H1 (cell line): ENCODE measurements at regions not wholly inside any gene's neighbourhood (a gene's known extent, or its start where the extent isn't known, plus 50 kb on each side); places are given as distances from the start of the nearest gene placed in this dataset.

Source experiments
- CTCF ChIA-PET: fragments of 300-600 bp; sonication (Branson Sonifier 250); formaldehyde crosslinking; loops from one replicate; lab custom pipeline; 2021; ENCODE audit not compliant: partially characterized antibody; lab: Charles Lee
- POLR2A ChIA-PET: fragments of 300-600 bp; sonication (Branson Sonifier 250); formaldehyde crosslinking; loops from one replicate; lab custom pipeline; 2021; ENCODE audit warnings: inconsistent platforms; ENCODE audit not compliant: partially characterized antibody; lab: Charles Lee
- DNase-seq, 2 experiments: peaks; one replicate each; pipeline versions ENCODE4 v3.0.0 to v3.0.0-alpha.2; 2010 to 2022; ENCODE audit warnings: low spot score in 2 of 2, low read depth in 1 of 2, mixed read lengths in 1 of 2
- FAIRE-seq: peaks from 2 replicates; lab custom pipeline; 2011; peaks lifted over from hg19 to GRCh38; lab: Jason Lieb, UNC
- H2AFZ ChIP-seq: 2 replicates; pipeline ENCODE4 v1.8.1; 2012; ENCODE audit warnings: low read length, inconsistent platforms
- H2AK5ac ChIP-seq: 2 replicates; pipeline ENCODE4 v1.6.1; 2013; ENCODE audit warnings: low read depth, low read length
- H2BK120ac ChIP-seq: replicated peaks from 2 replicates; pipeline ENCODE3; 2013; ENCODE audit warnings: low read depth, low read length, inconsistent platforms
- H2BK12ac ChIP-seq: 2 replicates; pipeline ENCODE4 v1.6.1; 2013; ENCODE audit warnings: low read depth, low read length
- H2BK15ac ChIP-seq: 2 replicates; pipeline ENCODE4 v1.6.1; 2013; ENCODE audit warnings: low read length
- H2BK20ac ChIP-seq: 2 replicates; pipeline ENCODE4 v1.6.1; 2013; ENCODE audit warnings: low read length
- H2BK5ac ChIP-seq: 2 replicates; pipeline ENCODE4 v1.6.1; 2013; ENCODE audit warnings: low read depth, low read length
- H3K14ac ChIP-seq: 2 replicates; pipeline ENCODE4 v1.6.1; 2013; ENCODE audit warnings: inconsistent platforms; ENCODE audit not compliant: insufficient read length
- H3K18ac ChIP-seq: 2 replicates; pipeline ENCODE4 v1.6.1; 2013; ENCODE audit warnings: low read length; ENCODE audit errors: extremely low read depth
- H3K23ac ChIP-seq: 2 replicates; pipeline ENCODE4 v1.6.1; 2013; ENCODE audit warnings: inconsistent platforms; ENCODE audit not compliant: insufficient read length
- H3K23me2 ChIP-seq: 2 replicates; pipeline ENCODE4 v1.6.1; 2013; ENCODE audit warnings: low read depth, low read length
- H3K27ac ChIP-seq: 2 replicates; pipeline ENCODE4 v1.6.1; 2011; ENCODE audit warnings: low read depth, low read length, inconsistent platforms
- H3K27me3 ChIP-seq, 4 experiments: replicated peaks in 1 of 4; 1 replicate in 1 of 4; 2 replicates in 3 of 4; pipeline versions ENCODE4 v1.6.1 to v1.8.1; 2011 to 2013; ENCODE audit warnings: low read length in 3 of 4, mild to moderate bottlenecking in 3 of 4, inconsistent platforms in 2 of 4, mixed read lengths in 2 of 4, moderate library complexity in 1 of 4; ENCODE audit not compliant: control insufficient read depth in 3 of 4, insufficient read depth in 3 of 4; ENCODE audit errors: extremely low read depth in 1 of 4
- H3K36me3 ChIP-seq, 4 experiments: 2 replicates each; pipeline versions ENCODE4 v1.6.1 to v1.8.1; 2011 to 2013; ENCODE audit warnings: mild to moderate bottlenecking in 4 of 4, low read length in 3 of 4, moderate library complexity in 2 of 4, control low read depth in 1 of 4, inconsistent platforms in 1 of 4; ENCODE audit not compliant: insufficient read depth in 4 of 4, control insufficient read depth in 2 of 4
- H3K4ac ChIP-seq: replicated peaks from 2 replicates; pipeline ENCODE3; 2013; ENCODE audit warnings: low read length, low read depth, mixed read lengths, inconsistent platforms; ENCODE audit not compliant: insufficient read length
- H3K4me1 ChIP-seq, 4 experiments: replicated peaks in 1 of 4; 1 replicate in 1 of 4; 2 replicates in 3 of 4; pipeline versions ENCODE4 v1.6.1 to v1.8.1; 2011 to 2013; ENCODE audit warnings: low read length in 3 of 4, inconsistent platforms in 2 of 4, mixed read lengths in 1 of 4; ENCODE audit not compliant: insufficient read depth in 4 of 4, control insufficient read depth in 3 of 4
- H3K4me2 ChIP-seq, 2 experiments: 2 replicates each; pipeline versions ENCODE4 v1.6.1 to v1.8.1; 2011 to 2013; ENCODE audit warnings: low read depth in 2 of 2, low read length in 2 of 2, control low read depth in 1 of 2, inconsistent platforms in 1 of 2, mild to moderate bottlenecking in 1 of 2; ENCODE audit not compliant: insufficient read depth in 1 of 2
- H3K4me3 ChIP-seq, 4 experiments: fragments of 200-600, 300-600 bp in 1 of 4; sonication (generic), shearing (Covaris generic), sonication (Bioruptor Twin) in 1 of 4; 2 replicates each; pipeline versions ENCODE4 v1.5.1 to v1.8.1; 2011 to 2016; ENCODE audit warnings: low read length in 4 of 4, low read depth in 3 of 4, control low read depth in 2 of 4, inconsistent platforms in 2 of 4, mild to moderate bottlenecking in 2 of 4, mixed read lengths in 1 of 4, moderate library complexity in 1 of 4; ENCODE audit not compliant: insufficient read depth in 2 of 4; ENCODE audit errors: extremely low read depth in 1 of 4
- H3K56ac ChIP-seq: replicated peaks from 2 replicates; pipeline ENCODE3; 2013; ENCODE audit warnings: low read depth, mild to moderate bottlenecking, mixed read lengths, low read length, inconsistent platforms; ENCODE audit not compliant: insufficient read length
- H3K79me1 ChIP-seq: 2 replicates; pipeline ENCODE4 v1.6.1; 2013; ENCODE audit warnings: low read depth, low read length, control low read depth
- H3K79me2 ChIP-seq, 2 experiments: 2 replicates each; pipeline versions ENCODE4 v1.6.1 to v1.8.1; 2012 to 2013; ENCODE audit warnings: low read length in 2 of 2, mild to moderate bottlenecking in 2 of 2, inconsistent platforms in 1 of 2; ENCODE audit not compliant: insufficient read depth in 2 of 2, control insufficient read depth in 1 of 2
- H3K9ac ChIP-seq, 4 experiments: replicated peaks in 1 of 4; 1 replicate in 1 of 4; 2 replicates in 3 of 4; pipeline versions ENCODE4 v1.6.1 to v1.8.1; 2011 to 2013; ENCODE audit warnings: low read depth in 3 of 4, low read length in 3 of 4, control low read depth in 2 of 4, mild to moderate bottlenecking in 2 of 4, moderate library complexity in 2 of 4, inconsistent platforms in 1 of 4; ENCODE audit errors: extremely low read depth in 1 of 4
- H3K9me3 ChIP-seq, 2 experiments: 2 replicates each; pipeline versions ENCODE4 v1.6.1 to v1.8.1; 2012 to 2013; ENCODE audit warnings: mild to moderate bottlenecking in 2 of 2, moderate library complexity in 2 of 2, control low read depth in 1 of 2, inconsistent platforms in 1 of 2, low read depth in 1 of 2, low read length in 1 of 2, mixed read lengths in 1 of 2; ENCODE audit not compliant: insufficient read depth in 2 of 2
- H4K20me1 ChIP-seq, 2 experiments: replicated peaks in 1 of 2; 2 replicates each; pipeline versions ENCODE3 to v1.8.1; 2011 to 2013; ENCODE audit warnings: inconsistent platforms in 2 of 2, low read length in 2 of 2, mild to moderate bottlenecking in 1 of 2; ENCODE audit not compliant: insufficient read depth in 2 of 2, control insufficient read depth in 1 of 2
- H4K5ac ChIP-seq: 2 replicates; pipeline ENCODE4 v1.6.1; 2013; ENCODE audit warnings: low read length, low read depth, mixed read lengths, inconsistent platforms; ENCODE audit not compliant: insufficient read length
- H4K8ac ChIP-seq: 2 replicates; pipeline ENCODE4 v1.8.0; 2013; ENCODE audit warnings: mild to moderate bottlenecking, moderate library complexity, low read length, inconsistent platforms; ENCODE audit not compliant: insufficient read depth; ENCODE audit errors: extremely low read depth
- H4K91ac ChIP-seq: replicated peaks from 2 replicates; pipeline ENCODE3; 2013; ENCODE audit warnings: low read length, mixed read lengths, inconsistent platforms; ENCODE audit not compliant: insufficient read length
- EZH2 ChIP-seq: fragments of 200-600 bp; sonication (generic); IDR thresholded peaks from 2 replicates; pipeline ENCODE4 v1.7.1; 2012; ENCODE audit warnings: low read depth, mild to moderate bottlenecking, moderate library complexity, low read length, inconsistent platforms; ENCODE audit not compliant: severe bottlenecking
- GABPA ChIP-seq: IDR thresholded peaks from 2 replicates; pipeline ENCODE4 v1.6.1; 2011; ENCODE audit warnings: mild to moderate bottlenecking, low read length, moderate library complexity, borderline replicate concordance; ENCODE audit not compliant: insufficient read depth
- SIN3A ChIP-seq, 2 experiments: IDR thresholded peaks in 1 of 2; conservative IDR thresholded peaks in 1 of 2; 2 replicates each; pipeline ENCODE4 v1.6.1; 2011 to 2012; ENCODE audit warnings: low read length in 2 of 2, improper control_type of control experiment in 1 of 2, low read depth in 1 of 2, mild to moderate bottlenecking in 1 of 2
- TAF7 ChIP-seq: optimal IDR thresholded peaks from 2 replicates; pipeline ENCODE3; 2011; ENCODE audit warnings: low read depth, mild to moderate bottlenecking, inconsistent platforms, low read length, moderate library complexity, borderline replicate concordance
- WGBS, 2 experiments: shearing (Covaris generic) in 1 of 2; methylation state at CpG; one replicate each; pipeline versions ENCODE4 v1.1.6 to v1.1.7; 2013 to 2015; ENCODE audit warnings: low lambda C conversion rate in 2 of 2, mixed read lengths in 2 of 2, inconsistent platforms in 1 of 2, low coverage in 1 of 2, missing lambda C conversion rate in 1 of 2; ENCODE audit not compliant: insufficient replicate concordance in 2 of 2, insufficient coverage in 1 of 2, insufficient read length in 1 of 2; ENCODE audit errors: extremely low coverage in 1 of 2, missing lambda C conversion rate in 1 of 2; 5-methylcytosine and 5-hydroxymethylcytosine counted together

DNA sequence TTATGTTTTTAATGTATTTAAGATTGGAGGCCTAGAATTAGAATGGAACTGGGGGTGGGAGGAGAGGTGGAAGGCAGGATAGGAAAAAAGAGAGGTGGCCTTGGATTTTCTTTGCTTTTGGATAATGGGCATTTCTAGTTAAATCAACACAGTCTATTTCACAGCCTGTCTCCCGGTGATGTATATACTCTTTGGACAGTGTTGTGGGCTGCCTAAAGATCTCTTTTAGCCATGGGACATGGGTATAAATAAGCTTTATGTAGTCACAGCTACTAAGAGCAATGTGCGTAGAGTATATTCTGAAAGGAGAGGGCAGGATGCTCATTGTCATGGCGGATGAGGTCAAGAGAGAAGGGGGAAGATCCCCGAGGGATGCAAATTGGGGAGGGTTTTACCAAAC is 1084.4 kb upstream of the RBFOX1 start:
- no peak overlapping the region for H3K14ac ChIP-seq
- H3K4me2 ChIP-seq, result no peak overlapping the region
- H4K20me1 ChIP-seq, result no peaks in the 10 kb centered on the region
- FAIRE-seq (no peak), DNase-seq (peak in 1 of 2 experiments; percentile 11)
- no peak overlapping the region for H3K56ac ChIP-seq
- TF ChIP-seq EZH2, result no peak
- TF ChIP-seq TAF7, result no peak
- no peak for TF ChIP-seq SIN3A (conservative IDR thresholded peaks at IDR 0.05 in 1 of 2, IDR thresholded peaks at IDR 0.05 in 1 of 2; ENCODE audit: low read depth in 1 of 2, low read length in 2 of 2)
- TF ChIP-seq GABPA, result no peak
- H2AFZ ChIP-seq, result no peak overlapping the region
- no peak overlapping the region for H3K4me3 ChIP-seq
- no peak overlapping the region for H4K5ac ChIP-seq
- H3K27ac ChIP-seq, result no peak overlapping the region
- H3K23ac ChIP-seq, result no peak overlapping the region
- H3K9ac ChIP-seq, result no peak overlapping the region
- no peak overlapping the region for H2BK20ac ChIP-seq
- H3K23me2 ChIP-seq, result no peaks in the 10 kb centered on the region
- no peaks in the 10 kb centered on the region for H3K9me3 ChIP-seq
- no peak overlapping the region for H3K18ac ChIP-seq
- no peak overlapping the region for H4K91ac ChIP-seq
- H2BK5ac ChIP-seq, result no peak overlapping the region
- 79% methylated on average over 4 of the region's 4 CpGs; no CpG with 5 or more reads in 1 of the 2 experiments for WGBS, 2 experiments
- CTCF ChIA-PET, result interaction anchor here (1.1 kb wide), 1 partner anchor 71 kb away, joined by 4 read pairs; no protein-coding TSS in a partner anchor
- H2BK15ac ChIP-seq, result no peak overlapping the region
- H3K4ac ChIP-seq, result no peak overlapping the region
- POLR2A ChIA-PET, result no interaction called here
- no peak overlapping the region for H2BK120ac ChIP-seq
- H3K36me3 ChIP-seq, result no peaks in the 10 kb centered on the region
- H3K27me3 ChIP-seq, result no peaks in the 10 kb centered on the region; a peak in 1 of 7 replicates
- no peaks in the 10 kb centered on the region for H3K79me1 ChIP-seq
- no peak overlapping the region for H4K8ac ChIP-seq
- H2BK12ac ChIP-seq, result no peak overlapping the region
- peaks cover 0 to 3% (median under 1%) of the 10 kb centered on the region in 4 experiments; a peak in 3 of 7 replicates for H3K4me1 ChIP-seq
- no peak overlapping the region for H2AK5ac ChIP-seq
- no peaks in the 10 kb centered on the region for H3K79me2 ChIP-seq
